ENCODE measurements at regions not wholly inside any gene's neighbourhood (a gene's known extent, or its start where the extent isn't known, plus 50 kb on each side); places are given as distances from the start of the nearest gene placed in this dataset.

DNA sequence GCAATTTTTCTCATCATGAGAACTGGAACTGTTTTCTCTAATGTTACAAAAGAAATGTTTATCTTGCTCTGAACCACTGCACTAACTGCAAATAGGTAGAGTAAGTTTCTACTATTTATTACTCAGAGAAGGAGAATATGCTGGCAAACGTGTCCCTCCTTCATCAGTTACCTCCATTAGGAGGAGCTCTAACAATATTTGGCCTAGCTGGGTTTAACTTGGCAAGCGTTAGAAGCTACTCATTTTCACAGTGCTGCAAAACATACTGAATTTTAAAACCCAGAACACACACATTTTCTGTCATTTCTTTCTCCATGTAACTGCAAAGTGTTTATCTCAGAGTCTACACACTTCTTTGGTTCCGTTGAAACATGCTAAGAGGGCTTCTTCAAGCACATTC lies 101.0 kb upstream of the GABRG2 start:
- no peak for TF ChIP-seq POLR2A (IDR thresholded peaks at IDR 0.05; ENCODE audit: low read depth)
- TF ChIP-seq POLR2AphosphoS5 (IDR thresholded peaks at IDR 0.05): no peak
- TF ChIP-seq, protein P1, sequence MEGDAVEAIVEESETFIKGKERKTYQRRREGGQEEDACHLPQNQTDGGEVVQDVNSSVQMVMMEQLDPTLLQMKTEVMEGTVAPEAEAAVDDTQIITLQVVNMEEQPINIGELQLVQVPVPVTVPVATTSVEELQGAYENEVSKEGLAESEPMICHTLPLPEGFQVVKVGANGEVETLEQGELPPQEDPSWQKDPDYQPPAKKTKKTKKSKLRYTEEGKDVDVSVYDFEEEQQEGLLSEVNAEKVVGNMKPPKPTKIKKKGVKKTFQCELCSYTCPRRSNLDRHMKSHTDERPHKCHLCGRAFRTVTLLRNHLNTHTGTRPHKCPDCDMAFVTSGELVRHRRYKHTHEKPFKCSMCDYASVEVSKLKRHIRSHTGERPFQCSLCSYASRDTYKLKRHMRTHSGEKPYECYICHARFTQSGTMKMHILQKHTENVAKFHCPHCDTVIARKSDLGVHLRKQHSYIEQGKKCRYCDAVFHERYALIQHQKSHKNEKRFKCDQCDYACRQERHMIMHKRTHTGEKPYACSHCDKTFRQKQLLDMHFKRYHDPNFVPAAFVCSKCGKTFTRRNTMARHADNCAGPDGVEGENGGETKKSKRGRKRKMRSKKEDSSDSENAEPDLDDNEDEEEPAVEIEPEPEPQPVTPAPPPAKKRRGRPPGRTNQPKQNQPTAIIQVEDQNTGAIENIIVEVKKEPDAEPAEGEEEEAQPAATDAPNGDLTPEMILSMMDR (IDR thresholded peaks at IDR 0.05): peak; percentile 7 to 52 (median 33)
